Sciatic nerve (tissue), 2 donors: ENCODE measurements at regions not wholly inside any gene's neighbourhood (a gene's known extent, or its start where the extent isn't known, plus 50 kb on each side); places are given as distances from the start of the nearest gene placed in this dataset.

Experiments
- ATAC-seq: fragments of 200-7000 bp; cut with Tn5 transposase; one replicate; pipeline ENCODE4 v1.9.1; 2020; ENCODE audit warnings: mild to moderate bottlenecking, moderate library complexity
- DNase-seq: peaks from one replicate; pipeline ENCODE4 v3.0.0-alpha.2; 2020; ENCODE audit warnings: low spot score
- intact Hi-C: fragments of 100-400 bp; cut with DNase I; formaldehyde crosslinking; loops from one replicate; pipeline ENCODE4 v1.14.2; 2022
- donor health status: DM: no; HTN: no; CAD: no.
- donor health status: DM: no; HTN: no; CAD: no.

GRCh38 chr3:6078436-6078835 lies 782.5 kb upstream of the GRM7 start:
- no peak for ATAC-seq

DNA sequence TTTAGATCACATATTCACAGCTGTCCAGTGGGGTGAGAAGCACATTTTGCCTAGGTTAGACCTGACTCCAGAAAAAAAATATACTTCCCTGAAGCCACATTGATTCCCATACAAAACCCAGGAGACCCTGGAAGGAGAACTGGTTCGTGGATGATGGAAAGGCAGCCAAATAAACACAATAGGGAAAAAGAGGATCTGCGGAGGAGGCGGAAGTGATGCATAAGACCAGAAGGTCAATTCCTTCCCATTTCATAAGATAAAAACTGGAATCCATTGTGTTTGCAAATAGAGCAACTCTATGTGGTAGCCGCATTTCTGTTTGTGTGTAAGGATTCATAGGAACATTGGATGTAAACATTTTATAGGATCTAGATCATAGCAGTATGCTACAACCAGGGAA lies 781.9 kb upstream of the GRM7 start:
- DNase-seq: no peak
- no peak for ATAC-seq
- intact Hi-C loops: no loop called here

More at GRCh38 chr3:6078436-6078835, 782.5 kb upstream of the GRM7 start:
- no peak for DNase-seq
- intact Hi-C loops: no loop called here

- intact Hi-C loops: no loop called here
- no peak for ATAC-seq
- DNase-seq: no peak
Observed at GRCh38 chr3:6079561-6080179, 781.2 kb upstream of the GRM7 start.

DNA sequence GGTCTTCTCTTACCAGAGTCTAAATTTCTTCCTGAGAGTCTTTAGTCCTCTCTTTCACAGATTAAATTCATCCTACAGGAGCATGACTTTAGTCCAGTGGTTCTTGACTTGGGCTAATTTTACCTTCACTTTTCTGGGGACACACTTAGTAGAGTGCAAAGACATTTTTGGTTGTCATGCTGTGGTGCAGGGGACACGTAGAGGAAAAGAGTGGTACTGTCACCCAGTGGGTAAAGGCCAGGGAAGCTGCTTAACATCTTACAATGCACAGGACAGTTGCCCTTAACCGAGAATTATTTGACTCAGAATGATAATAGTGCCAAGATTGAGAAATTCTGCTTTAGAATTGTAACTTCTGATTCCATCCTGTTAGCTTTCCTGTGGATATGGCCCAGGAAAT lies 772.5 kb upstream of the GRM7 start:
- DNase-seq: no peak
- intact Hi-C loops: no loop called here
- ATAC-seq: no peak

GRCh38 chr3:6089780-6090179 lies 771.1 kb upstream of the GRM7 start:
- no peak for DNase-seq
- no peak for ATAC-seq
- intact Hi-C loops: no loop called here

DNA sequence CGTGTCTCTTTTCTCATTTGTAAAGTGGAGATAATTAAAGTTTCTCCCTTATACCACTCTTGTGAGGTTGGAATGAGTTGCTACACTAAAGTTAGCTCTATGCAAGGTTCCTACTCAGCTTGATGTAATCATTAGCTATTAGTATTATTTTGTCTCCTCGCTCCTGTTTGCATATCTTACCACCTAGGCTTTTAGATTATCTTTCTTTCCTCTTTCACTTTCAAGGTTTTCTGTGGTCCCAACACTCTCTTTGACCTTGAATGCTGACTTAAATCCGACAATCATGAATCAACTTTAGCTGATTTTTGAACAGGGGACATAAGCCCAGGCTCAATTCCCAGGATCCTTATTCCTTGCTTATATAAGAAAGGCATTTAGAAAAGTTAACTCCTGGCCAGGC lies 769.7 kb upstream of the GRM7 start:
- no peak for DNase-seq
- intact Hi-C loops: no loop called here
- ATAC-seq: no peak

GRCh38 chr3:6095006-6095405 lies 765.9 kb upstream of the GRM7 start:
- ATAC-seq: no peak
- intact Hi-C loops: no loop called here
- no peak for DNase-seq

DNA sequence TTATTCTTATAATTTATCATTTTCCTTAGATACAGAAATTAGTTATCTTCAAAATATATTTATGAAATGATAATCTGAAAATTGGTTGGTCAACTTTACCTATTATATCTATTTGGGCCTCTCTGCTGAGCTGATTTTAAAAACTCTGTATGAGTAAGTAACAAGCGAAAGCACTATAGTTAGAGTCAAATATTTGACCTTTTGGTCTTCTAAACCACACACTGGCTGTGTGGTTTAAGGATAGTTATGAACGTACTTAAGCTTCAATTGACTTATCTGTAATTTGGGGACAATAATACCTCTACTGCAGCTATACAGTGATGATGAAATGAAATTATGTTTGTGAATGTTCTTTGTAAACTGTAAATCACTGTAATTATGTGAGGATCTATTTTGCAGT lies 763.9 kb upstream of the GRM7 start:
- intact Hi-C loops: no loop called here

DNA sequence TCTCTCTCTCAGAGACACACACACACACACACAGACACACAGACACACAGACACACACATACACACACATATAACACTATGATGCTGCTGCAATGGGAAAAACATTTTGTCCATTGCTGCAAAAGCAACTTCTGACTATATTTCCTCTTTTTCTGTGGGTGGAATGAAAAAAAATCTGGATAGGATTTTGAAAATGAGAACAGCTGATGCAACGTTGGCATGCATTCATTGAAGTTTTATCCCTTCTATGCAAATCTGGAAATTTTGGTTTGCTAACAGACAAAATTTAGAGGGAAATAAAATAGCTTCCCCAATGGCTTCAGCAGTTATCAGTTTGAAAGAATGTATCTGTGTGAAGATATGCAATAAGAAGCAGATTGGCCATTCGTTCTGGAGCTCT lies 763.4 kb upstream of the GRM7 start:
- intact Hi-C loops: no loop called here
- ATAC-seq (no peak), DNase-seq (no peak)

More for the DNA sequence above, 763.9 kb upstream of the GRM7 start:
- DNase-seq: no peak
- no peak for ATAC-seq

- DNase-seq: no peak
- ATAC-seq: peak; percentile 39
- intact Hi-C loops: no loop called here
Observed at GRCh38 chr3:6098516-6099157, 762.3 kb upstream of the GRM7 start.

DNA sequence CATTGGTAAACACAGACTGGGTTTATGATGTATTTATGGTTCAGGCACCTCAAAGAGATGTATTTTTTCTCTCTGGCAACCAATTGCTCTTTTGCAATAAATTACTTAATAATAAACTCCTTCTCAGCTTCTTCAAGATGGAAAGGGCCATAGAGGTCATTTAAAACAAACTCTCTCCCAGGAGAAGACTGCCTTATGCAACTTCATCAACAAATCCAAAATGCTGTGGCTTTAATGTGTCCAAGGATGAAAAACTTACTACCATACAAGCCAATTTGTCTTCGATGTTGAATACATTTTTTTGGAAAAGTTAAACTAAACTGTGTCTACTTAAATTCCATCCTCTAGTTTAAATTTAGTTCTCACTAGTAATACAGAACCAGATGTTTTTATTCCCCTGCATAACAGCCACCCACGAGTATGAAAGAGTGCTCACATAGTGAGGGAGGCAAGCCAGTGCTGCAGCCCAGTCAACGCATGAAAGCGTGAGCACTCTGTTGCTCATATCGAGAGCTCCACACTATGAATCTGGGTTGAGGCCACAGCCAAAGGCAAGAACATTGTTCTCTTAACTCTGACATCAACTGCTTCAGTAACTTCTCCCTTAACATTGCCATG lies 761.3 kb upstream of the GRM7 start:
- peak; percentile 86 for ATAC-seq
- intact Hi-C loops: no loop called here
- no peak for DNase-seq

DNA sequence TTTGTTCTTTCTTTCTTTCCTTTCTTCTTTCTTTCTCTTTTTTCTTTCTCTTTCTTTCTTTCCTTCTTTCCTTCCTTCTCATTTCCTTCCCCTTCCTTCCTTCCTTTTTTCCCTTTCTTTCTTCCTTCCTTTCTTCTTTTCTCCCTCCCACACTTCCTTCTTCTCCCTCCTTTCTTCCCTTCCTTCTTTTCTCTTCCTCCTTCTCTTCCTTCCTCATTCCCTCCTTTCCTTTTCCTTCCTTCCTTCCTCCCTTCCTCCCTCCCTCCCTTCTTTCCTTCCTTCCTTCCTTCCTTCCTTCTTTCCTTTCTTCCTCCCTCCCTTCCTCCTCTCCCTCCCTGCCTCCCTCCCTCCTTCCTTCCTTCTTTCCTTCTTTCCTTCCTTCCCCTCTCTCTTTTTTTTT lies 755.7 kb upstream of the GRM7 start:
- DNase-seq (no peak), ATAC-seq (no peak)
- intact Hi-C loops: no loop called here

DNA sequence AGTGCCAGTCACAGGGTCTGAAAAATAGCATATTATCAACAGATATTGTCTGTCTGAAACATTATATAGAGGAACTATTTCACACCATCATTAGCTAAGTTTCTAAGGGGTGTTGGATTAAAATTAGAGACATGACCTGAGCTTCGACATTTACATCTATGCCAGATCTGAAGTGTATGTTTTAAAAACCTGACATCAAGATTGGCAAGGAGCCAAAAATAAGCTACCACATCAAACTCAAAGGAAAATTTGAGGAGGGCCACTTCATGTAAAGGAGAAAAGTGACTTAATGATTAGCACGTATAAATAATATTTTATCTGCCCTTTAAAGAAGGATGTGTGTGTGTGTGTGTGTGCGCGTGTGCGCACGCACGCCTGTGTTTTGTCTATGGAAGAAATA lies 752.0 kb upstream of the GRM7 start:
- DNase-seq (no peak), ATAC-seq (no peak)
- intact Hi-C loops: no loop called here

GRCh38 chr3:6110451-6110850 lies 750.5 kb upstream of the GRM7 start:
- ATAC-seq: no peak
- intact Hi-C loops: no loop called here

GRCh38 chr3:6112546-6112945 lies 748.4 kb upstream of the GRM7 start:
- intact Hi-C loops: no loop called here
- DNase-seq: no peak
- no peak for ATAC-seq

More at GRCh38 chr3:6110451-6110850, 750.5 kb upstream of the GRM7 start:
- no peak for DNase-seq

- peak; percentile 36 for ATAC-seq
- intact Hi-C loops: no loop called here
Observed at GRCh38 chr3:6113338-6113737, 747.6 kb upstream of the GRM7 start.

DNA sequence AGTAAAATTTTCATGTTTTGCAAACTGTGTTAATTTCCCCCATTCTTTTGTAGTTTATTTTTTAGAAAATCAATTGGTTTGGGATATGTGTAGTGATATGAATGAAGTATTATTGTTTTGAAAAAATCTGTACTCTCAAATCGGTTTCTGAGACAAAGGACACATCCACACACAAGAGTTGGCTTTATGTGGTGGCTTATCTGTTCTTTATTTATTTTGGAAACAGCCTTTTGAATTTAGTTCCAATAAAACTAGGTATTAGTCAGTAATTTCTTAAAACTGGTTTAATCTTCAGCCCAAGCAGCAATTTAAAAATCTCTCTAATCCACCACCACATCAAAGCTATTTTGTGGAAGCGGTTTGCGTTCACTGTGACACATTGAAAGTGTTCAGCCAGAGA lies 741.5 kb upstream of the GRM7 start:
- DNase-seq (no peak), ATAC-seq (no peak)
- intact Hi-C loops: no loop called here

More at GRCh38 chr3:6113338-6113737, 747.6 kb upstream of the GRM7 start:
- no peak for DNase-seq

DNA sequence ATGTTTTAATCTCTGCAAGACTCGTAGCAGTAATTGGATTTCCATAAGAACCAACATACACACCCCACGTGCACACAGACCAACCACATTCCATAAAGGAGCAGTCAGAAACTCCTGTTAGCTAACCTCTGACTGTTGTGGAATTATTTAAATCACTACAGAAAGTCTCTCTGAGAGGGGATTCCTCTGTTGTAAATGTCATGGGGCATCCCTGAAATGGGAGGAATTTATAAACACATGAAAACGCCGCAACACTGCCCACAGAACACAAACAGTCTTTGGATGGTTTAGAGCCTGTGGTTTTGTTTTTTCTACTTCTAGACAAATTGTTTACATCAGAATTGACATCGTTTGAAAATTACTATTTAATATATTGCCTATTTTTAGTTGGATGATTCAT lies 740.1 kb upstream of the GRM7 start:
- DNase-seq (no peak), ATAC-seq (no peak)
- intact Hi-C loops: no loop called here

- intact Hi-C loops: no loop called here
- no peak for ATAC-seq
- DNase-seq: no peak
Observed at GRCh38 chr3:6124875-6125274, 736.0 kb upstream of the GRM7 start.

GRCh38 chr3:6125520-6125919 lies 735.4 kb upstream of the GRM7 start:
- no peak for DNase-seq
- ATAC-seq: peak; percentile 38
- intact Hi-C loops: no loop called here
